ENCODE measurements at regions not wholly inside any gene's neighbourhood (a gene's known extent, or its start where the extent isn't known, plus 50 kb on each side); places are given as distances from the start of the nearest gene placed in this dataset.

DNA sequence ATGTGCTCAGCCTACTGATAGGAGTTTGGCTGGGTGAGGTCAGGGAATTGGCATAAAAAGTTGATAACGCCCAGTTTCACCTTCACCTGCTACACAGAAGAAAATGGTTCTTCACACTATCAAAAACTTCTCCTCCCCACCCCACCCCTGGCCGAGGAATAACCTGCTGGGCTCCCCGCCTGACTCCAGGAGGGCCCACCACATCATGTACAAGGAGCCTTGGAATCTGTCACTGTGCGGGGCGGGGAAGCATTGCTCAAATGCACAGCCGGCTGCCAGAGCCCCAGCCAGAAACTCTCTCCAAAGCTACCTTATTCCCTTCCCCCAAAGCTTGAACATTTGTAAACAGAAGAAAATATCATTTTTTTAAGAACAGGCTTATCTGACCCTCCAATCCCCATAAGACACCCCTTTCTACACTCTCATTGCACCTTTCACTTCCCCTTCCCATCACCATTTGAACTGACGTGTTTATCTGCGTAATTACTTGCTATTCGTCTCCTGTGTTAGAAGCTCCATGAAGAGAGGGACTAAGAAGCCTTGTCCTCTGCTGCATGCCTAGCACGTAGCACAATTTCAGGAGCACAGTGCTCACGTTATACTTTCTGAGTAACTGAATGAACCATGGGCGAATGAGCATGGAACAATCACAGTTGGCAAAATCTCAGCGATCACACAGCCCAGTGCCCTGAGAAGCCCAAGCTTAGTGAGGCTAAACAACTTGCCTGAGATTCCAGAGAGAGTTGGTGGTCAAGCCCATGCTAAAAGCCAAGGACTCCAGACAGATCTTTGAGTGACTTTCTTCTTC is 82.9 kb downstream of the HES1 start:
- DNase-seq, result no peak

DNA sequence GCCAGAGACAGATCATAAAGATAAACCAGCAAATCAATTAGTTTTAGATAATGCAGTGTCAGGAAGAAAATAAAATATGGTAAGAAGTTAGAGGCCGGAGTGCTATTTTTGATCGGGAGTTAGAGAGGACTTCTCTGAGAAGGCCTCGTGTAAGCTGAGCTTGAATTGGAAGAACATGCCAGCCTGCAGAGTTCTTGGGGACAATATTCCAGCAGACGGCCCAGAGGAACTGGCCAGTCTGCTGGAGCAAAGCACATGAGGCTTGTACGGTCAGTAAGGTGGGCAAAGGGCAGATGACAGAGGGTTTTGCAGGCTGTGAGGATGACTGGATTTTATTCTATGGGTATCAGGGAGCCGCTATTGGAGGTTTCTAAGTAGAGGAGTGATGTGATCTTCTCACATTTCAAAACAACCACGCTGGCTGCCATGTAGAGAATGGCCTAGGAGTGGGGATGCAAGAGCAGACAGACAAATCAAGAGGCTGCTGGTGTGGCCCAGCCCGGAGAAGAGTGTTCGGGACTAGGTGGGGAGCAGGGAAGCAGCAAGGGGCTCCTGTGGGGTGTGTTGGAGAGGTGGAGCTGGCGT is 84.0 kb downstream of the HES1 start:
- no peak for DNase-seq

DNA sequence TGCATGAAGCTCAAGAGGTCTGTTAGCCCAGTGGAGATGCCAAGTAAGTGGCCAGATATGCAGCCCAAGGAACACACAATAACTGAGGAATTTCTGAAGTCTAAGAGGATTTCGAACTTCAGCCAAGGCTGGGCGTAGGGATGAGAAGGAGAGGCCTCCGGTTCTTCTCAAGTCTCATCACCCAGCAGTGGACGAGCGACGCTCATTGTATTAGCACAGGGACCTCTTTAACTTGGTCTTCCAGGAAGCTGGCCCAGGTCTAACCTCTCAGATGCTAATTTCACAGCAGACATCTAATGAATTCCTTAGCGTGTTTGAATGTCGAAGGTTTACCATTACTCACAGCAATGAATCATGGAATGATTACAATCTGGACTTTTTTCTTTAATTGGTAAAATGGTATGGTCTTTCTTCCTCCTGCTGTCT is 85.0 kb downstream of the HES1 start:
- no peak for DNase-seq

DNA sequence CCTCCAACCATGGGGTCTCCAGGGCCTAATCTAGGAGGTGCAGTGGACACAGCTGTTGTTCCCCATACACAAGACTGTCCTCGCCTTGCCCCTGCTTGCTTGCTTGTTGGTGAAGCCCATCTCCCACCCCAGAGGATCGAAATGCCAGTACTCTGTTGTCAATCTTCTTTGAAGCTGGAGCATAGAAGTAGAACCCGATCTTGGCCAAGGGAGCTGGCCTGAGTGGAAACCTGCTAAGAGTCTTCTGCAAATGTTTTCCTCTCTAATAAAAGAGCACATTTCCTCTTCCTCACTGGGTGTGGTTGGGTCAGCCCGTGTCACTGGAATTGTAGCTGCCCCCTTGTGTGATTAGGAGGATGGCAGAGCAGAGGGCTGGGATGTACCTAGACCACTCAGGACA is 85.4 kb downstream of the HES1 start:
- DNase-seq, result no peak

DNA sequence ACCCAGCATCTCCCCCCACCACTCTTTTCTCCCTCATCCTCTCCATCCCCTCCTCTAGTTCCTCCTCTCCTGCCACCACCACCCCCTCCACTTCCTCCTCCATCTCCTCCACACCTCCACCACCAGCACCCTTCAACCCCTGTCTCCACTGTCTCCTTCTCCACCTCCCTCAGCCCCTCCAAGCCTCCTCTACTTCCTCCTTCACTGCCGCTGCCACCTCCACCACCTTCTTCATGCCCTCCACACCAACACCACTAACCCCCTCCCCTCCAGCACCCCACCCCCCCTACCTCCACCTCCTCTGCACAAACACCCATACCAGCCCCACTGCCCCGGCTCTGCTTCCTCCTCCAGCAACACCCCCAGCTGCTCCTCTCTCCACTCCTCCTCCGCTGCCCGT is 88.0 kb downstream of the HES1 start:
- no peak for DNase-seq

DNA sequence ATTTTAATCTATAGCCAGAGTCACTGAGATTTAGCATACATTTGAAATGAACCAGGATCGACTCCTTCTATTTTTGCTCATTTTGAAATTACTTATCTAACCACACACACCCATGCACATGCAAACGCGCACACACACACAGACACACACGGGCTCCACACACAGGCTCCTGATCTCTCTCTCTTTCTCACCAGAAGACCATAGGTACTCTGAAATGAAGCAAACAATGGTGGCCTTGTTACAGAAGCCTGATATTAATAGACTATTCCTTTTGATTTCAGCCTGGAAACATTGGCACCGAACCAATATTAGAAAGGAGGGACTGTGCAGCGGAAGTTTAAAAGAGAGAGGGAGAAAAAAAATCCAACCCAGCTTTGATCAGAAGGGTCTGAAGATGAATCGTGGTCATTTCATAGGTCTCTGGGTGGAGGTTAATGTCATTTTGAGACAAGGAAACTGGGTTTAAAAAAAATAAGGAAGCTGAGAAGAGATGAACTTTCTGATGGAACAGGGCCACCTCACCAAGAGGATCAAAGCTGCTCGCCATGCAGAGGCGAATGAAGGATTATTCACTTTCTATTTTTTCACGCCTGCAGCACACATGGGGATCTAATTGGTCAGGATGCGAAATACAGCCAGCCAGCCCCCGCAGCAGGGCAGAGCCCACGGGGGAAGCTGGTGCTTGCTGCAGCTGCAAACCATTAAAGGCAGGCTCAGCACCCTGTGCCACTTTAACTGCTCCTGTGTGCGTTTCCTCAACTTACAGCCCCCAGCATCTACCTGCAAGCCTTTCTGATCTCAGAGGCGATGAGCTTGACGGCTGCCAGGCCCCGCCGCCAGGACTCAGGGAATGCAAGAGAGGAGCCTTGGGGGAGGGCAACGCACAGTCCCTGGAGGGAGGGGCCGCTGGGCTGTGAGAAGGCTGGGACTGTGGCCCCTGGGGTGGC is 88.8 kb downstream of the HES1 start:
- no peak for DNase-seq

DNA sequence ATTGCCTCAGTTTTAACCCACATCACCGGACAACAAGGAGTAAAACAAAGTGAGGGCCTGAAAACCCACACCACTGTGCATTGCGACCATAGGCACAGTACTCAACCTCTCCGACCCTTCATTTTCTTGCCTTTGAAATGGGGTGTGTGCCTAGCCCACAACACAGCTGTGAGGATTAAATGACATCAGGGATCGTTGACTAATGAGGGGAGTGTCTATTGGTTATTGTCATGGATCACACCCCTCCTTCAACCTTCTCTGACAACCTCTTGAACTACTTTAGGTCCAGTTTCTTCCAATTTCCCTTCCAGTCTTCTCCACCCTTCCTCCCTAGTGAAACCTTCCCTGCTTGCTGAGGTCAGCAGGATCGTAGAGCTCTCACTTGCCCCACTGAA is 89.5 kb downstream of the HES1 start:
- no peak for DNase-seq

DNA sequence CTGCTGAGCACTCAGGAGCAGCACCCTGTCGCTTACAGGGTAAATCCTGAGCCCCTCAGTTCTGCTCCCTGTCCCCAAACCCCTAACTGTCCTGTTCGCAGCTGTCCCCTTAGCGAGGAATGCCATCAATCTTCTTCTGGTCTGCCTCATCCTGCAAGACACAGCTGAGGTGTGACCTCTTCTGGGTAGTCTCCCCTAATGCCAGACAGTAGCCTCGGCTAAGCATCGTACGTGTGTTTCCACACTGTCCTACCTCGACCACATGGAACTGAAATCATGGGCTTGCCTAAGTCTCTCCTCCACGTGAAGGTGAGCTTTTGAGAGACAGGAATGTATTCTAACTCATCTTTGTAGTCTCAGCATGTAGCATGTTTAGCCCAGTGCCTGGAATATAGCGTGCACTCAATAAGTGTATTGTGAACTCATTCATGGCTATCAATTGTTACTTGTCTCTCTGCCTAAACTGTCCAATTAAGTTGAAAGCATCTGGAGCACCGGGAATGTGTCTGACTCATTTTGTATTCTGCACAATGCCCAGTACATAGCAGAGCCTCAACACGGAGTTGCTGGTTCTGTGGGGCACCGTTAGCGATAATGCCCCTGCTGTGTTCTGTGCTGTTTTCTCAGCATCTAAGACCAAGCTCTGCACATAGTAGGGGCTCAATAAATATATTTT is 90.2 kb downstream of the HES1 start:
- no peak for DNase-seq

DNA sequence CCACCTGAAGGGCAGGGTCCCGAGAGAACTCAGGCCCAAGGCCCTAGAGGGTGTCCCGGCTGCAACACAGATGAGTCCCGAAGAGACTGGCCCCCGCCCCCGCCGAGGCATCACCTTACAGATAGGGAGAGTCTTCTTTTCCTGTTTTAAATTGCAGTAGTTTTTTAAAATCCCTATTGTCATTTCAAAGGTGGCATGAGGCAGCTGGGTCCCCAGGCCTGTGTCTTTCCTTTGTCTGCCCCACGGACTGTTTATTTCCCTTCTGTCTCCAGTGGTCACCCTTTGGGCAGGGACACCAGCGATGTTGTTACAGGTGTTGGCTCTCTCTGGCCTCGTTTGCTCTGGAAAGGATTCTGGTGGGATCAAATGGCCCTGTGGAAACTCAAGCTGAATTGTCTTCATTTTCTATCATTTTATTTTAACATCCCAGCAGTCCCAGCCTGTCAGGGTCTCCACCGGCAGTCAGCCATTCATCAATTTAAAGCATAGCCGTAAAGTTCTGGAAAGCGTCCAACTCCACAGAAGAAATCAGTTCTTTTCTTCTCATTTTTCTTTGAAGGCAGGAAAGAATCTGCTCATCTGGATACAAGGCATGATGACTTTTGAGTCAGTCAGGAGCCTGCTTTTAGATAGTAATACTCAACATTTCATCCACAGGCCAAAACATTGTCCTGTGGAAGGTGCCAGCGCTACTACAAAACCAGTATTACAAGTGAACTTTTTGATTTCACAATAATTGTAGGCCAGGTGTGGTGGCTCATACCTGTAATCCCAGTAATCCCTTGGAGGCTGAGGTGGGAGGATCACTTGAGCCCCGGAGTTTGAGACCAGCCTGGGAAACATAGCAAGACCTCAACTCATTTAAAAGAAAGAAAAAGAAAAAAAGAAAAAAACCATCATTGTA is 96.2 kb downstream of the HES1 start:
- no peak for DNase-seq

DNA sequence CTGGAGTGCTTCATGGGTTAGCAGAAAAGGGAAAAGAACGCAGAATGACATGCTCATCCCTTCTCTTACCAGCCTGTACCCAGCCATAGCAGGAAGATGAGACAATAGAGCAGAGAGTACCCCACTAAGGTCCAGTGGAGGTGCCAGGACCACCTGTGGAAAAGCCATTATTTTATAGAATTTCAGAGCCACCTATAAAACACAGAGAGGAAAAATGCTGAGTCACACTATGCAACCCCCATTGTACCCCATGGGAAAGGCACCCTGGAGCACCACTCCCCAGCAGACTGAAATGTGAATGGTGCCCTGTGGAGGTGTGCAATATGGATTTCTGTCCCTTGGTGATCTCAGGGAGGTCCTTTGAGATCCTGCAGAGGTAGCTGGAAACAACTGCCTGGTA is 97.2 kb downstream of the HES1 start:
- no peak for DNase-seq

DNA sequence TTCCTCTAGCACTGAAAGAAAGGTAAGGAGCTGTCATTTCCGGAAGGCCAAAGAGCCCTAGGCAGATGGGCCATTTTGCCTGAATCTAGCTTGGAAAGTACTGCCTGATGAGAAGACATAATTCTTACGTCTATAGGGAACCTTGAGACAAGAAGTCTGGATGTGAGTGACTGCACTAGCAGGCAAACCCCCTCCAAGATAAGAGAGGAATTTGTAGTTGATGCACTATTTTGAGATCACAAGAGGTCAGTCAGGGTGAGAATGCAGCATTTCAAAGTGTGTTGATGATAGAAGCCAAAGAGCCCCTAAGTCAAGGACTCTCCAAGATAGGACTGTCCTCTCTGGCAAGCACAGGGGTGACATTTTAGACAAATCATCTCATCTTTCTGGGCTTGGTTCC is 99.2 kb downstream of the HES1 start:
- no peak for DNase-seq

DNA sequence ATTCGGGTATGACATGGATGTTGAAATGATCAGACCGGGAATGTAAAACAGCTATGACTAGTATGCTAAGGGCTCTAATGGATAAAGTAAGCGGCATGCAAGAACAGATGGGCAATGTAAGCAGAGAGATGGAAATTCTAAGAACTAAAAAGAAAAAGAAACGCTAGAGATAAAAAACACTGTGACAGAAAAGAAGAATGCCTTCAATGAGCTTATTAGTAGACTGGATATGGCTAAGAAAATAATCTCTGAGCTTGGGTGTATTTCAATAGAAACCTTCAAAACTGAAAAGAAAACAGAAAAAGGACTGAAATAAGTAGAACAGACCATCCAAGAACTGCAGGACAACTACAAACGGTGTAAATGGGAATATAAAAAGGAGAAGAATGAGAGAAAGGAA is 101.2 kb downstream of the HES1 start:
- no peak for DNase-seq

DNA sequence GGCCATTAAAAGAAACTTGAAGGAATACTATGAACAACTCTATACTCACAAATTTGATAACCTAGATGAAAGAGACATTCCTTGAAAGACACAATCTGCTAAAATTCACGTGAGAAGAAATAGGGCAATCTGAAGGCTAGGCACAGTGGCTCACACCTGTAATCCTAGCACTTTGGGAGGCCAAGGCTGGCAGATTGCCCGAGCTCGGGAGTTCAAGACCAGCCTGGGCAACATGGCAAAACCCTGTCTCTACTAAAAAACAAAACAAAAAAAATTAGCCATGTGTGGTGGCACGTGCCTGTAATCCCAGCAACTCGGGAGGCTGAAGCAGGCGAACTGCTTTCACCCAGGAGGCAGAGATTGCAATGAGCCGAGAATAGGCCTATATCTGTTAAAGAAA is 104.8 kb downstream of the HES1 start:
- DNase-seq, result no peak

DNA sequence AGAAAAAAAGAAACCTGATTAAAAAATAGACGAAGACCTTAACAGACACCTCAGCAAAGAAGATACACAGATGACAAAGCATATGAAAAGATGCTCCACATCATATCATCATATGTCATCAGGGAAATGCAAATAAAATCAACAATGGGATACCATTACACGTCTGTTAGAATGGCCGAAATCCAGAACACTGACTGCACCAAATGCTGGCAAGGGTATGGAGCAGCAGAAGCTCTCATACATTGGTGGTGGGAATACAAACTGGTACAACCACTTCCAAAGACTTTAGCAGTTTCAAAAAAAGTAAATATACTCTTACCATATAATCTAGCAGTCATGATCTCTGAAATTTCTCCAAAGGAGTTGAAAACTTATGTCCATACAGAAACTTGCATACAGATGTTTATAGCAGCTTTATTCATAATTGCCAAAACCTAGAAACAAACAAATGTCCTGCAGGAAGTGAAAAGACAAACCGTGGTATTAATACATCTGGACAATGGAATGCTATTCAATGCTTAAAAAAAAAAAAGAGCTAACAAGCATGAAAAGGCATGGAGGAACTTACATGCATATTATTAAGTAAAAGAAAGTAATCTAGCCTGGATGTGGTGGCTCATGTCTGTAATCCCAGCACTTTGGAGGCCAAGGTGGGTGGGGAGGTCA is 107.4 kb downstream of the HES1 start:
- DNase-seq, result no peak

DNA sequence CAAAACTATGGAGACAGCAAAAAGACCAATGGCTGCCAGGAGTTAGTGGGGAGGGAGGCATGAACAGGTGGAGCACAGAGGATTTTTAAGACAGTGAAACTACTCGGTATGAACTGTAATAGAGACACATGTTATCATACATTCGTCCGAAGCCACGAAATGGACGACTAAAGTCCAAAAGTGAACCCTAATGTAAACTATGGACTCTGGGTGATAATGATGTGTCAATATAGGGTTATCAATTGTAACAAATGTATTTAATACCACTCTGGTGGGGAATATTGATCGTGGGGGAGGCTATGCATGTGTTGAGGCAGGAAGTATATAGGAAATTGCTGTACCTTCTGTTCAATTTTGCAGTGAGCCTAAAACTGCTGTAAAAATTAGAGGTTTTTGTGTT is 107.0 kb downstream of the CPN2 start:
- no peak for DNase-seq

DNA sequence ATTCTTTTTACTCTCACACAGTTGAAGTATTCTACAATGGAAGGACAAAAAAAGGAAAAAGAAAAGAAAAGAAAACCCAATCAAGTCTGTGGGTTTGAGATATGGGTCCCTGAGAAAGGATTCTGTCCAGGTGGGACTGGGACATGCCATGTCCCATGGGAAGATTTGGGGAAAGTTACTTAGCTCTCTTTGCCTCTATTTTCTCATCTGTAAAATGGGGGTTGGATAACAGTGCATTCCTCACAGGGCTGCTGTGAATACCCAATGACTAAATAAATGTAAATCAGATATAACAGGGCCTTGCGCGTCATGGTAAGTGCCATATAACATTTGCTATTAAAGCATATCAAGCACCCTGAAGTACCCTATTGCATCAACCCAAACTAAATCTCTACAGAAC is 105.7 kb downstream of the CPN2 start:
- no peak for DNase-seq

DNA sequence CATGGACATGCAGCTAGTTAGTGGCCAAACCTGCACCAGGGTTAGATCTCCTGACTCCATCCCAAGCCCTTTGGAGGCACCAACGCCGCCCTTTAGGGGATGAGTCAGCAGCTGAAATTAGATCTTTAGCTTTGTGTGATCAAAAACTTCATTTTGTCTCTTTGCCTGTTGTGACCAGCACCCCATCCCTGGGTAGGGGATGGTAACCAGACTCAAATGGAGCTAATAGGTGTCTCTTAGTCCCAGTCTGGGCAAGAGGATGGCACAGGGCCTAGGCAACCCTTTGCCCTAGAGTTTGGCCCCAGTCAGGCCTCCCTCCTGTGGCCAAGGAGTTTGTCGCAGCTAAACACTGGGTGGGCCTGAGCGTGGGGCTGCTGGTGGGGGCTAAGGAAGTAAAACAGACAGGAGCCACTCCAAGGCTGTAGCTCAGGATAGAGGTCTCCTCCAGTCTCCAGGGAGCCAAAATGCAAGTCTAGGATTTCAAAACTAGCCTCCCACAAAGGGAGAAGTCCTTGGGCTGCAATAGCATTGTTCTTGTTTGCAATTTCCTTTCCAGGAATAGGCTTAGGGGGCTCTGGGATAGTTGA is 105.1 kb downstream of the CPN2 start:
- peak; percentile 69 to 70 for DNase-seq

DNA sequence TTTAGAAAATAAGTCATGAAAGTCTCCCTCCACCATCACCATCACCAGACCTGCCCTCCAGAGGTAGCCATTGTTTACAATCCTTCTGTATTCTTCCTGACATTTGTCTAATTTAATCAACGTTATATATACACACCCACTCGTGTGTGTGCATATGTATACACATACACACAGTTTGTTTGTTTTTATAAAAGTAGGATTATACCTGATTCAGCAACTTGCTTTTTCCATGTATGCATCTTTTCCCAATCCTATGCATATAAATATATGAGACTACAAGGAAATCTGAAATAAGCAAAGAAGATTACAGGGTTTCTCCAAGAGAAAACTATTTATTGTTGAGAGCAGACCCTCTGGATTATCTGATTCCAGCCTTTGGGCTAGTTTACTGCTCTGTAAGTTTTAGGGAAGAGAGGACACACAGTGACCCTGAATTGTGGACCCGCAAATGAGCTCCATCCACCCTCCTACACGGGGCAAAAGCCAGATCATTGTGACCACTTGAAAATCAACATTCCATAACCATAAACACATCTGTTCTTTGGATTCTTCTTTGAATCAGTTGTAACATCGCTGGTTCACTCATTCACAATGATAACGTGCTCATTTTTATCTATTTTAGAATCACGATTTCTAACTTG is 104.3 kb downstream of the CPN2 start:
- DNase-seq, result no peak

DNA sequence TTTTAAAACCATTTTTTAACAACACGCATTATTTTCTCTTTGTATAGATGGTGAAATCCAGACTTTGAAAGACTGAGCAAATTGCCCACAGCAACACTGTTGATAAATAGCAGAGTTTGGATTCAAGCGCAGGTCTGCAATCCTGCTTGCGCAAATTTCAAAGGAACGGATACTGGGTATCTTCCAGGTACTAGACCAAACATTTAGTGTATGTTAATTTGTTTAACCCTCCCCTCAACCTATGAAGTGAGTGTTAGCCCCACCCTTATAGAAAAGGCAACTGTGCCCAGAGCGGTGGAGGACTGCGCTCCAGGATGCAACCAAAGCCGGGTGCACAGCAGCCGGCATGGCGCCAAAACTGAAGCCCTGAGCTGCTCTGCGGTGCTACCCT is 103.8 kb downstream of the CPN2 start:
- DNase-seq, result no peak

DNA sequence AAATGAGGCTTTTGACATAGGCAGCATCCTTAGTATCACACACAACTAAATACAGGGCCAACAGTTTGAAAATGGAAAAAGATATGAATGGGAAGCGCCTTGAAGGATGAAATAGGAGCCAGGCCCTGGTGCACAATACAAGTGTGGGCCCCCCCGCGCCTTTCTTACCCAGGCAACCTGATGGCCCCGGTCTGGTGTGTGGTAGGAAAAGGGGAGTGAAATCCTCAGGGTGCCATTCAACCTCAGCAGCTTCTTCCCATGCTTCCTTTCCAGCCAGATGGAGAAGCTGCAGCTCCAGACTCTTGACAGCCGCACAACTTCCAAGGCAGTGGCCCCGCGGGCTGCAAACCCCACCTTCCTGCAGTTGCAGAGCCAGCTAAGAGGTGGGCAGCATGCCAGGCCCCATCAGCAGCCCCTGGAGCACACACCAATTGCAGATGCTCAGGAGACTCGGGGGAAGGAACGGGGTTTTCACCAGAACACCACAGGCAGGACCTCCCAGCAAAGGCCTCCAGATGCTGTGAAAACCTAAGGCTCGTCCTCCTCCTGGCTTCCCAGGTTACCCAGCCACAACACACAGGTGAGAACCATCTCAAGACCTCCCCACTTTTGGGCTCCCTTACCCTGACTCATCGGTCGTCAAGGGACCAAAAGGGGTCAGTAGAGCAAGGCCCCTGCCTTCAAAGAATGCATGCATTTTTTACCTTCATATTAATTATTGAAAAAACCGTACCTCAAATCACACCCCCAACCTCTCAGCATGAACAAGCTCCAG is 101.6 kb downstream of the CPN2 start:
- DNase-seq, result no peak
